MV-4-11 (cell line): ENCODE measurements at regions not wholly inside any gene's neighbourhood (a gene's known extent, or its start where the extent isn't known, plus 50 kb on each side); places are given as distances from the start of the nearest gene placed in this dataset.
A peak's percentile ranks its signal among the peaks of the same experiment; 100 is the strongest.
"Not testable (repeated sequence)": the region's sequence is repeated elsewhere in the genome, so short reads cannot be mapped to it uniquely, and the experiment has no call there.

Source experiments
- DNase-seq: peaks from one replicate; lab custom pipeline; 2025; lab: John Stamatoyannopoulos, UW

GRCh38 chr2:83874712-83875430 is 584.2 kb downstream of the SUCLG1 start:
- no peak for DNase-seq

GRCh38 chr2:83874066-83874465 is 585.0 kb downstream of the SUCLG1 start:
- DNase-seq, result no peak

GRCh38 chr2:83873110-83873509 is 586.0 kb downstream of the SUCLG1 start:
- no peak for DNase-seq

- no peak for DNase-seq
These were observed 592.9 kb downstream of the SUCLG1 start for GRCh38 chr2:83866211-83866610.

GRCh38 chr2:83862600-83862999 is 596.5 kb downstream of the SUCLG1 start:
- no peak for DNase-seq

- no peak for DNase-seq
These were observed 598.8 kb downstream of the SUCLG1 start for GRCh38 chr2:83860320-83860719.

- no peak for DNase-seq
These were observed 599.5 kb downstream of the SUCLG1 start for GRCh38 chr2:83859553-83859952.

GRCh38 chr2:83851066-83851465 is 608.0 kb downstream of the SUCLG1 start:
- DNase-seq, result no peak

GRCh38 chr2:83850071-83850725 is 608.9 kb downstream of the SUCLG1 start:
- no peak for DNase-seq

GRCh38 chr2:83844490-83844889 is 614.6 kb downstream of the SUCLG1 start:
- DNase-seq, result no peak

GRCh38 chr2:83842421-83842820 is 616.7 kb downstream of the SUCLG1 start:
- no peak for DNase-seq

- DNase-seq, result no peak
These were observed 621.3 kb downstream of the SUCLG1 start for GRCh38 chr2:83837823-83838222.

- no peak for DNase-seq
These were observed 631.5 kb downstream of the SUCLG1 start for GRCh38 chr2:83827618-83828017.

- no peak for DNase-seq
These were observed 632.5 kb downstream of the SUCLG1 start for GRCh38 chr2:83826577-83826976.

- no peak for DNase-seq
These were observed 635.9 kb downstream of the SUCLG1 start for GRCh38 chr2:83823229-83823628.

GRCh38 chr2:83817511-83817910 is 641.6 kb downstream of the SUCLG1 start:
- peak; percentile 66 for DNase-seq

- DNase-seq, result no peak
These were observed 650.2 kb downstream of the SUCLG1 start for GRCh38 chr2:83808878-83809277.

GRCh38 chr2:83802604-83803003 is 656.5 kb downstream of the SUCLG1 start:
- DNase-seq, result no peak

- no peak for DNase-seq
These were observed 663.3 kb downstream of the SUCLG1 start for GRCh38 chr2:83795777-83796176.

- not testable (repeated sequence) for DNase-seq
These were observed 668.6 kb downstream of the SUCLG1 start for GRCh38 chr2:83790467-83790866.

GRCh38 chr2:83789674-83790073 is 669.4 kb downstream of the SUCLG1 start:
- DNase-seq, result not testable (repeated sequence)

GRCh38 chr2:83788938-83789566 is 670.0 kb downstream of the SUCLG1 start:
- DNase-seq, result not testable (repeated sequence)

GRCh38 chr2:83787189-83787588 is 671.9 kb downstream of the SUCLG1 start:
- no peak for DNase-seq
